ENCODE measurements at regions not wholly inside any gene's neighbourhood (a gene's known extent, or its start where the extent isn't known, plus 50 kb on each side); places are given as distances from the start of the nearest gene placed in this dataset.

- no peak for DNase-seq
Observed at GRCh38 chr7:47040795-47041347, 541.0 kb downstream of the TNS3 start.

GRCh38 chr7:47039904-47040303 lies 542.0 kb downstream of the TNS3 start:
- DNase-seq = no peak

- DNase-seq = no peak
Observed at GRCh38 chr7:47039089-47039648, 542.7 kb downstream of the TNS3 start.

GRCh38 chr7:47038621-47039020 lies 543.3 kb downstream of the TNS3 start:
- no peak for DNase-seq

- no peak for DNase-seq
Observed at GRCh38 chr7:47037607-47038006, 544.3 kb downstream of the TNS3 start.

GRCh38 chr7:47036909-47037308 lies 545.0 kb downstream of the TNS3 start:
- no peak for DNase-seq

GRCh38 chr7:47035522-47035921 lies 546.4 kb downstream of the TNS3 start:
- DNase-seq = no peak

- DNase-seq = no peak
Observed at GRCh38 chr7:47034180-47034579, 547.7 kb downstream of the TNS3 start.

- DNase-seq = no peak
Observed at GRCh38 chr7:47032536-47032908, 549.4 kb downstream of the TNS3 start.

- no peak for DNase-seq
Observed at GRCh38 chr7:47031786-47032535, 550.0 kb downstream of the TNS3 start.

- no peak for DNase-seq
Observed at GRCh38 chr7:47028284-47028683, 553.6 kb downstream of the TNS3 start.

GRCh38 chr7:47027695-47028240 lies 554.1 kb downstream of the TNS3 start:
- DNase-seq = no peak

GRCh38 chr7:47026780-47027361 lies 555.0 kb downstream of the TNS3 start:
- no peak for DNase-seq

- no peak for DNase-seq
Observed at GRCh38 chr7:47024991-47025390, 556.9 kb downstream of the TNS3 start.

- DNase-seq = no peak
Observed at GRCh38 chr7:47008461-47008860, 573.5 kb downstream of the TNS3 start.

- no peak for DNase-seq
Observed at GRCh38 chr7:47007471-47007870, 574.4 kb downstream of the TNS3 start.

GRCh38 chr7:47000561-47000960 lies 581.4 kb downstream of the TNS3 start:
- no peak for DNase-seq

- no peak for DNase-seq
Observed at GRCh38 chr7:46999866-47000265, 582.0 kb downstream of the TNS3 start.

- DNase-seq = no peak
Observed at GRCh38 chr7:46996972-46997371, 584.9 kb downstream of the TNS3 start.

GRCh38 chr7:46993396-46993795 lies 588.5 kb downstream of the TNS3 start:
- DNase-seq = no peak

- DNase-seq = no peak
Observed at GRCh38 chr7:46990761-46991160, 591.1 kb downstream of the TNS3 start.

GRCh38 chr7:46989247-46989646 lies 592.7 kb downstream of the TNS3 start:
- no peak for DNase-seq

- no peak for DNase-seq
Observed at GRCh38 chr7:46982928-46983327, 599.0 kb downstream of the TNS3 start.

GRCh38 chr7:46979439-46979838 lies 602.5 kb downstream of the TNS3 start:
- no peak for DNase-seq

Measured in bone marrow (tissue), 2 donors.